Subcutaneous abdominal adipose tissue (tissue), 5 donors: ENCODE measurements at regions not wholly inside any gene's neighbourhood (a gene's known extent, or its start where the extent isn't known, plus 50 kb on each side); places are given as distances from the start of the nearest gene placed in this dataset.

Source experiments
- H3K27ac ChIP-seq: one replicate; pipeline ENCODE4 v1.7.0; 2013; ENCODE audit warnings: low read depth, mild to moderate bottlenecking, inconsistent platforms, low read length, moderate library complexity
- H3K27me3 ChIP-seq, 5 donors: one replicate each; pipeline ENCODE4 v1.7.0; 2013; ENCODE audit warnings: low read length in 5 of 5, inconsistent platforms in 1 of 5; ENCODE audit not compliant: control insufficient read depth in 5 of 5, insufficient read depth in 4 of 5
- H3K36me3 ChIP-seq, 5 donors: one replicate each; pipeline ENCODE4 v1.7.0; 2013; ENCODE audit warnings: low read length in 5 of 5; ENCODE audit not compliant: control insufficient read depth in 5 of 5, insufficient read depth in 5 of 5
- H3K4me1 ChIP-seq, 5 donors: one replicate each; pipeline ENCODE4 v1.7.0; 2013; ENCODE audit warnings: low read length in 5 of 5, mild to moderate bottlenecking in 3 of 5, moderate library complexity in 1 of 5; ENCODE audit not compliant: control insufficient read depth in 5 of 5, insufficient read depth in 5 of 5
- H3K4me3 ChIP-seq, 5 donors: one replicate each; pipeline ENCODE4 v1.7.0; 2013; ENCODE audit warnings: low read length in 5 of 5, low read depth in 1 of 5
- H3K9ac ChIP-seq, 5 donors: one replicate each; pipeline ENCODE4 v1.7.0; 2013; ENCODE audit warnings: low read length in 5 of 5, mild to moderate bottlenecking in 4 of 5, moderate library complexity in 3 of 5
- H3K9me3 ChIP-seq, 5 donors: one replicate each; pipeline ENCODE4 v1.7.0; 2013; ENCODE audit warnings: low read length in 5 of 5; ENCODE audit not compliant: control insufficient read depth in 5 of 5
- donor health status: healthy.
- donor health status: healthy.
- donor health status: healthy.
- donor health status: healthy.
- donor health status: healthy.

DNA sequence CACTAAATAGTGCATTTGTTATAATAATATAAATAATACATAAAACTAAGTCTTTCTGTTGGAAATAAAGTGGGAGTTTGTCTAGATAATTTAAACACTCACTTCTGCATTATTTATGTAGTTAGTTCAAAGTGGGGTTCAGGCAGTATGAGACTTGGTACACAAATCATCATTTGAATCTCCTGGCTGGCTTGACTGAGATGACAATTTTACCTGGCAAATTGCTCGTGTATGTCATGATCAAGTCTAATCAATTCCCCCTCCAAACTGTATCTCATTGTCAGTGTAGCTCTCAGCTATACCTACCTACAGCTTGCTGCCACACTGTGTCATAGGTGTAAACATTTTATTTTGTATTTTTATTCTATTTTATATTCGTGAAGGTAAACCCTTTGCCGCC lies 563.4 kb upstream of the TENM3 start:
- Histone ChIP-seq H3K36me3 (no peaks in the 10 kb centered on the region), H3K9ac (no peak overlapping the region), H3K9me3 (no peaks in the 10 kb centered on the region), H3K4me1 (peaks cover 0 to 7% (median 0%) of the 10 kb centered on the region in 5 donors), H3K27ac (no peak overlapping the region), H3K4me3 (no peak overlapping the region), H3K27me3 (no peaks in the 10 kb centered on the region)

DNA sequence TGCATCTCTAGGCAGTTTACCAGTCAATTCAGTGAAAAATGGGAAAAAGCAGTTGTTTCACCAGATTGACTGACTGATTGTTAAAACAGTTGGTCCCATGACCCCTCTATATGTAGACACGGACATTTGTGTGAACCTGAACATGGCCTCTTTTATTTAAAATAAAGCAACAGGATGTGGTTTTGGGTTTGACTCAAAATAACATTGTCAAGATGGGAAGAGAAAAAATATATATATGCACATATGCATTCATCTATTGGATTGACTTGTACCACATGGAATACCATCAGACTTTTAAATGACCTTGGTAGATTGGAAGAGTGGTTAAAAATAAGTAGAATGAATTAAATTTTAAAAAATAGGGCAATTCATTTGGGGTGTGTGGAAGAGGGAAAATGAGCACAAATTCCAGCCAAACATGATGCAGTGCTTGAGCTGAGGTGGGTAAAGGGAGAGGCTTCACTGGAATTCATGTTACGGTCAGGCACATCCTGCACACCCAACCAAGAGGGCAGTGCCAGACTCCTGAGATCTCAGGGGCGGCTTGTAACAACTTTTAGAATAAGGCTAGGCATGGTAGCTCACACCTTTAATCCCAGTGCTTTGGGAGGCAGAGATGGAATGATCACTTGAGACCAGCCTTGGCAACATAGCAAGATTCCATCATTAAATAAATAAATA lies 560.7 kb upstream of the TENM3 start:
- Histone ChIP-seq H3K27ac (no peak overlapping the region), H3K4me1 (peaks cover 0 to 14% (median 0%) of the 10 kb centered on the region in 5 donors), H3K9me3 (no peaks in the 10 kb centered on the region), H3K4me3 (no peak overlapping the region), H3K36me3 (no peaks in the 10 kb centered on the region), H3K27me3 (no peaks in the 10 kb centered on the region), H3K9ac (no peak overlapping the region)

DNA sequence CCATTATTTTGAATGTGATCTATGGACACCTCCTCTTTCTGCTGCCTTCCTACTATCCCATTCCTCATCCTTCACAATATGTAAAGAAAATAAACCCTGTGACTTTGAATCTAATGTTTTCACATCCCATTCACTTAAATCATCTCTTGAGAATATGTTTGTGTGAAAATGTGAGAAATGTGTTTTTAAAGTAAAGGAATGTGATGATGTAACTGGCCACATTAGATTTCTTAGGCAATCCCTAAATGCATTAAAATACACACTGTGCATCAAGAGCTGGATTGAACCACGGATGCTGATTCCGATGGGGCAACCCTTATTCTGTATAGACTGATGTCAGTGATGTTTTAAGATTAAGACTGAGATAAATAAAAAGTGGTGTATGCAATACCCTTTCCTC lies 558.9 kb upstream of the TENM3 start:
- H3K27ac ChIP-seq: no peak overlapping the region
- H3K4me3 ChIP-seq: no peak overlapping the region
- peaks cover 0 to 14% (median 0%) of the 10 kb centered on the region in 5 donors for H3K4me1 ChIP-seq
- no peak overlapping the region for H3K9ac ChIP-seq
- H3K36me3 ChIP-seq: no peaks in the 10 kb centered on the region
- no peaks in the 10 kb centered on the region for H3K9me3 ChIP-seq
- no peaks in the 10 kb centered on the region for H3K27me3 ChIP-seq

DNA sequence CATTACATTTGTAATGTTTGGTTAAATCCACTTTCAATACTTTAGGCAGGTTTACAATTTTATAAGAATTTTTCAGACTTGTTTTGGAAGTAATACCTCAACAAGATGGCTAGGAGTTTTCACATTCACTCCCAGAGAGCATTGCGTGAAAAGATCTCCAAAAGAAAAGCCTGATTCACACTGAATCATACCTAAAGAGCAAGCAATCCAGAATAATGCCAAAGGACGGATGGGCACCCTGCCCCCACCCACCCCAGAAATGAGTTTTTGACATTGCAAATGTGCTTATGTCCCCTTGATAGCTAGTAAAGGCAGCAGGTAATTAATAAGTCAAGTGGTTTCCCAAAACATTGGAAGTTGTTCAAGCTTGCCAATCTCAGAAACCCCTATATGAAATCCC lies 557.7 kb upstream of the TENM3 start:
- H3K27ac ChIP-seq: no peak overlapping the region
- no peaks in the 10 kb centered on the region for H3K36me3 ChIP-seq
- H3K4me1 ChIP-seq: peaks cover 0 to 14% (median 0%) of the 10 kb centered on the region in 5 donors
- H3K9ac ChIP-seq: no peak overlapping the region
- H3K27me3 ChIP-seq: no peaks in the 10 kb centered on the region
- H3K9me3 ChIP-seq: no peaks in the 10 kb centered on the region
- H3K4me3 ChIP-seq: no peak overlapping the region

DNA sequence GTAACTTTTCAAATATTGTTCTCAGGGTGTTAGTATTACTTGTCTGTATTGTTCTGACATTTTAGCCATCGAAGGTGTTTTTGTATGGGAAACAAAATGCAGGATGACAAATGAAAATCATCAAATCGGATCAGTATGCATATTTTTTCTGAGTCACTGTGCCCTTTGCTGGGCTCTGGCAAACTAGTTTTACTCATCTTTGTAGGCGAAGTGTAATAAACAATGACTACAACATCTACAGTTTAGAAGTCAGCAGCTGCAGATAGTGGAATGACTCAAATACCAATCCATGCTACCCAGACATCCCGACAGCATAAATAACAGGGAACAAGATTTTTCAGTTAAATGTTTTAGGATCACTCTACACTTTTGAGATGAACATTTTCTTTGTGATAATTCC lies 557.3 kb upstream of the TENM3 start:
- H3K9me3 ChIP-seq: no peaks in the 10 kb centered on the region
- H3K27me3 ChIP-seq: no peaks in the 10 kb centered on the region
- no peaks in the 10 kb centered on the region for H3K36me3 ChIP-seq
- no peak overlapping the region for H3K4me3 ChIP-seq
- no peak overlapping the region for H3K9ac ChIP-seq
- no peak overlapping the region for H3K27ac ChIP-seq
- peaks cover 0 to 14% (median 0%) of the 10 kb centered on the region in 5 donors for H3K4me1 ChIP-seq

DNA sequence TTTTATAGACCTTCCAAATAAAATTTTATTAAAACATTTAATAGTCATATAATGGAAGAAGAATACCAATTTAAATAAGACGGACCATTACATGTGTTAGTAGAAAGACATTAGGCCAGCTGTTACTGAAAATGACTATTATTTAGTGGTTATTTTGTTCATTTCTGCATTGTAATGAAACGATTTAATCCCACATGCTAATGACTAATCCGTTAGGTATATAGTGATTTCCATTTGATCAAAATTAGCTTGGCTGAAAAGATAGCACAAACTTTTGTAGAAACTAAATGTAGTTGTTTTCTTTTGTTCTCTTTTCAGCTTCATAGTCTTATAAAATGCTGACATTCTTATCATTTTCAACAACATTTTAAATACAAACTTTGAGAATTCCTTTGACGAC lies 556.1 kb upstream of the TENM3 start:
- Histone ChIP-seq H3K9ac (no peak overlapping the region), H3K27ac (no peak overlapping the region), H3K9me3 (no peaks in the 10 kb centered on the region), H3K27me3 (no peaks in the 10 kb centered on the region), H3K36me3 (no peaks in the 10 kb centered on the region), H3K4me1 (peaks cover 0 to 14% (median 0%) of the 10 kb centered on the region in 5 donors), H3K4me3 (no peak overlapping the region)

DNA sequence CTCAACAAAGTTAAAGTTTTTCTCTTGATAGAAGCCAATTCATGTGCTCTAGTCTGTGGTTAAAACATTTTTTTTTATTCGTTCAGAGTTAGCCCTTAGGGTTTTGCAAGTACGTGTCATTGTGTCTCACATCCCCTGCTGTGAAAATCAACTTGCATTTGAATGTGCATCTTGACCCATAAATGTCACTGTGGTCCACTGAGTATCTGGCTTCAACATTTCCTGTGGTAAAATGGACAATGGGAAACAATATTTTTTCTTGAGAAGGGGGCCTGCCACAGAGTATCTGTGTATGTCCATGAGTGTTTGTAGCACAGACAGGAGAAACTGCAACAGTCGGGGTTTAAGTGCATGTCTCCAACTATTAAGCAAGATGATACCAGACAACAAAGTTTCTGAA lies 554.8 kb upstream of the TENM3 start:
- no peak overlapping the region for H3K9ac ChIP-seq
- no peak overlapping the region for H3K4me3 ChIP-seq
- peaks cover 0 to 14% (median 0%) of the 10 kb centered on the region in 5 donors for H3K4me1 ChIP-seq
- H3K27ac ChIP-seq: no peak overlapping the region
- H3K27me3 ChIP-seq: no peaks in the 10 kb centered on the region
- no peaks in the 10 kb centered on the region for H3K9me3 ChIP-seq
- H3K36me3 ChIP-seq: no peaks in the 10 kb centered on the region

DNA sequence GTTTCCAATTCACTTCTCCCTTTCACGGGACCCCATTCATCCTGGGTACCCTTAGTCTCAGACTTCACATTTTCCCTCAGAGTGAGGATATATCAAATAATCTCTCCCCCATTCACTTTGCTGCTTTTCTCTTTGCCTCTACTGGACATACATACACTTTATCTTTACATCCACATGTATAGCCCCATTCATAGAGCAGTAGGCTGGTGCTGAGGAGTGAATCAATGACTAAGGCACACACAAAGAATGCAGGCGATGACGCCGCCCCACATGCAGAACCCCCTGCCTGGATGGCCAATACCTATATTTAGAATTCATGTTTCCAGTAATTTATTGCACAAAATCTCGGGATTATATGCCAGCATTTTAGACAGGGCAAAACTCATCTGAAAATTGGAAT lies 554.3 kb upstream of the TENM3 start:
- no peak overlapping the region for H3K9ac ChIP-seq
- H3K36me3 ChIP-seq: no peaks in the 10 kb centered on the region
- H3K4me3 ChIP-seq: no peak overlapping the region
- no peaks in the 10 kb centered on the region for H3K9me3 ChIP-seq
- H3K27ac ChIP-seq: no peak overlapping the region
- H3K27me3 ChIP-seq: no peaks in the 10 kb centered on the region
- H3K4me1 ChIP-seq: peaks cover 0 to 14% (median 0%) of the 10 kb centered on the region in 5 donors

DNA sequence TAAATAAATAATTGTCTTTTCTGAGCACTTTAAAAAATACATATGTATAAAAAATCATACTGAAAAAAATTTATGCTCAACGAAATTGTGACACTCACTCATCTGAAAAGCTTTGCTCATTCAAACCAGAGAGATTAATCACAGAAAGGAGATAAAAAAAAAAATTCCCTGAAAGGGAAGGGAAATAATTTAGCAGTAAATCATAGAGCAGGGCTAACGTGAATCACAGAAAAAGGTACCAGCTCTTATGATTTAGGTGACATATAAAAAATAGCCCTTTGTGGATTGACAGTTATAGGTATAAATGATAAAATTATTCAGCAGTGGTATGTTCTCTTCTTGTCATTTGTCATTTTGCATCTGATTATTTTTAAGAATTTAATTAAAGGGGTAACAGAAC lies 552.7 kb upstream of the TENM3 start:
- Histone ChIP-seq H3K9me3 (no peaks in the 10 kb centered on the region), H3K27me3 (no peaks in the 10 kb centered on the region), H3K4me3 (no peak overlapping the region), H3K36me3 (no peaks in the 10 kb centered on the region), H3K4me1 (peaks cover 0 to 5% (median 0%) of the 10 kb centered on the region in 5 donors), H3K27ac (no peak overlapping the region), H3K9ac (no peak overlapping the region)

DNA sequence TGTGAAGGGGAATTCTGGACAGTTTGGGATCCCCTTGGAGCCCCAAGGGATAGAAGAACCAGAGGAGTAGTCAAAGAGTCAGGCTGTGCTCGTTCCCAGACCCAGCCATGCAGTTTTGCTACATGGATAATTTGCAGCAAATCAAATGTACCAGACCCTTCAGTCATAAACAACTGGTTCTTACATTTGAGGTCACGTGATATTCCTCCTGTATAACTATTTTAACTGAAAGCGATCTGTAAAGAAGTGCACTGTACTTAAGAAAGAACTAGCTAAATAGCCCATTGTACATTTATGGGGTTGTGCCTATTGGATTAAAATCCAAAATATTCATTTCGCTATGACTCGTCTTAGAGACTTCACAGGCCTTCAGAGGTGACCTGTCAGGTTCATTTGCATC lies 550.2 kb upstream of the TENM3 start:
- no peaks in the 10 kb centered on the region for H3K9me3 ChIP-seq
- H3K27ac ChIP-seq: no peak overlapping the region
- H3K36me3 ChIP-seq: no peaks in the 10 kb centered on the region
- no peaks in the 10 kb centered on the region for H3K27me3 ChIP-seq
- no peak overlapping the region for H3K4me3 ChIP-seq
- H3K9ac ChIP-seq: no peak overlapping the region
- H3K4me1 ChIP-seq: no peaks in the 10 kb centered on the region
